GM21367 (cell line): ENCODE measurements at regions not wholly inside any gene's neighbourhood (a gene's known extent, or its start where the extent isn't known, plus 50 kb on each side); places are given as distances from the start of the nearest gene placed in this dataset.
"Not testable (repeated sequence)": the region's sequence is repeated elsewhere in the genome, so short reads cannot be mapped to it uniquely, and the experiment has no call there.

Experiments used
- ATAC-seq: cut with Tn5 transposase; IDR thresholded peaks from one replicate; pipeline ENCODE4 v1.9.1; 2021; ENCODE audit not compliant: unreplicated experiment

- ATAC-seq, result no peak
These were observed 228.7 kb upstream of the ZNF385D start for GRCh38 chr3:21979706-21980105.

GRCh38 chr3:21989341-21990042 is 238.5 kb upstream of the ZNF385D start:
- no peak for ATAC-seq

- ATAC-seq, result no peak
These were observed 240.1 kb upstream of the ZNF385D start for GRCh38 chr3:21991061-21991460.

GRCh38 chr3:21995079-21995607 is 244.1 kb upstream of the ZNF385D start:
- no peak for ATAC-seq

- no peak for ATAC-seq
These were observed 256.4 kb upstream of the ZNF385D start for GRCh38 chr3:22007368-22007767.

- ATAC-seq, result no peak
These were observed 260.0 kb upstream of the ZNF385D start for GRCh38 chr3:22010997-22011396.

- no peak for ATAC-seq
These were observed 261.5 kb upstream of the ZNF385D start for GRCh38 chr3:22012471-22012870.

- ATAC-seq, result no peak
These were observed 262.6 kb upstream of the ZNF385D start for GRCh38 chr3:22013641-22014040.

- ATAC-seq, result no peak
These were observed 265.2 kb upstream of the ZNF385D start for GRCh38 chr3:22016197-22016596.

- not testable (repeated sequence) for ATAC-seq
These were observed 273.6 kb upstream of the ZNF385D start for GRCh38 chr3:22024638-22025037.

GRCh38 chr3:22029480-22029879 is 278.5 kb upstream of the ZNF385D start:
- no peak for ATAC-seq

- ATAC-seq, result no peak
These were observed 288.2 kb upstream of the ZNF385D start for GRCh38 chr3:22039161-22039560.

GRCh38 chr3:22040150-22040549 is 289.1 kb upstream of the ZNF385D start:
- ATAC-seq, result no peak

- ATAC-seq, result no peak
These were observed 294.9 kb upstream of the ZNF385D start for GRCh38 chr3:22045882-22046281.

GRCh38 chr3:22063500-22063899 is 312.5 kb upstream of the ZNF385D start:
- ATAC-seq, result no peak

- ATAC-seq, result no peak
These were observed 317.6 kb upstream of the ZNF385D start for GRCh38 chr3:22068619-22069018.

GRCh38 chr3:22088204-22088603 is 337.2 kb upstream of the ZNF385D start:
- no peak for ATAC-seq

- ATAC-seq, result peak; percentile 89
These were observed 338.3 kb upstream of the ZNF385D start for GRCh38 chr3:22089284-22089683.

- no peak for ATAC-seq
These were observed 340.3 kb upstream of the ZNF385D start for GRCh38 chr3:22091329-22091728.

GRCh38 chr3:22098021-22098420 is 347.0 kb upstream of the ZNF385D start:
- no peak for ATAC-seq

- ATAC-seq, result no peak
These were observed 350.3 kb upstream of the ZNF385D start for GRCh38 chr3:22101351-22101750.

- ATAC-seq, result no peak
These were observed 350.8 kb upstream of the ZNF385D start for GRCh38 chr3:22101811-22102210.

- no peak for ATAC-seq
These were observed 352.4 kb upstream of the ZNF385D start for GRCh38 chr3:22103423-22103822.
